ENCODE measurements at regions not wholly inside any gene's neighbourhood (a gene's known extent, or its start where the extent isn't known, plus 50 kb on each side); places are given as distances from the start of the nearest gene placed in this dataset.
A peak's percentile ranks its signal among the peaks of the same experiment; 100 is the strongest.

GRCh38 chr4:27154706-27155105, 294.1 kb downstream of the STIM2 start:
- H3K27ac ChIP-seq: no peak overlapping the region
- TF ChIP-seq ZFX (IDR thresholded peaks at IDR 0.05; ENCODE audit: borderline replicate concordance): no peak
- TF ChIP-seq CTCF (IDR thresholded peaks at IDR 0.05): no peak

- no peak overlapping the region for H3K27ac ChIP-seq
- TF ChIP-seq CTCF (IDR thresholded peaks at IDR 0.05) (no peak), ZFX (IDR thresholded peaks at IDR 0.05; ENCODE audit: borderline replicate concordance) (no peak)
Observed at GRCh38 chr4:27161191-27161590, 300.6 kb downstream of the STIM2 start.

- H3K27ac ChIP-seq: no peak overlapping the region
- TF ChIP-seq ZFX (IDR thresholded peaks at IDR 0.05; ENCODE audit: borderline replicate concordance) (no peak), CTCF (IDR thresholded peaks at IDR 0.05) (no peak)
Observed at GRCh38 chr4:27168783-27169182, 308.1 kb downstream of the STIM2 start.

GRCh38 chr4:27173280-27173679, 312.6 kb downstream of the STIM2 start:
- TF ChIP-seq CTCF (IDR thresholded peaks at IDR 0.05) (no peak), ZFX (IDR thresholded peaks at IDR 0.05; ENCODE audit: borderline replicate concordance) (no peak)
- no peak overlapping the region for H3K27ac ChIP-seq

- TF ChIP-seq CTCF (IDR thresholded peaks at IDR 0.05): peak; percentile 80
- no peak for TF ChIP-seq ZFX (IDR thresholded peaks at IDR 0.05; ENCODE audit: borderline replicate concordance)
Observed at GRCh38 chr4:27176400-27176799, 315.8 kb downstream of the STIM2 start.

GRCh38 chr4:27176881-27177280, 316.2 kb downstream of the STIM2 start:
- TF ChIP-seq ZFX (IDR thresholded peaks at IDR 0.05; ENCODE audit: borderline replicate concordance) (no peak), CTCF (IDR thresholded peaks at IDR 0.05) (no peak)

More at GRCh38 chr4:27176400-27176799, 315.8 kb downstream of the STIM2 start:
- H3K27ac ChIP-seq: peak overlapping the region; percentile 47

GRCh38 chr4:27178061-27178460, 317.4 kb downstream of the STIM2 start:
- H3K27ac ChIP-seq: no peak overlapping the region
- TF ChIP-seq CTCF (IDR thresholded peaks at IDR 0.05) (no peak), ZFX (IDR thresholded peaks at IDR 0.05; ENCODE audit: borderline replicate concordance) (no peak)

More at GRCh38 chr4:27176881-27177280, 316.2 kb downstream of the STIM2 start:
- H3K27ac ChIP-seq: peak overlapping the region; percentile 47
